PC-9 (cell line): ENCODE measurements at regions not wholly inside any gene's neighbourhood (a gene's known extent, or its start where the extent isn't known, plus 50 kb on each side); places are given as distances from the start of the nearest gene placed in this dataset.
A peak's percentile ranks its signal among the peaks of the same experiment; 100 is the strongest.
"Not testable (repeated sequence)": the region's sequence is repeated elsewhere in the genome, so short reads cannot be mapped to it uniquely, and the experiment has no call there.

Experiments used
- BruUV-seq: library from RNA; stranded (reverse); fragments of 400-500 nt; replicated peaks from 2 replicates; lab custom pipeline; 2021; lab: Mats Ljungman, UMichigan
- CTCF ChIA-PET: fragments of 300-600 bp; sonication (Branson Sonifier 250); formaldehyde crosslinking; loops from one replicate; lab custom pipeline; 2022; ENCODE audit warnings: antibody characterized with exemption; lab: Charles Lee
- POLR2A ChIA-PET: fragments of 300-600 bp; sonication (Branson Sonifier 250); formaldehyde crosslinking; loops from one replicate; lab custom pipeline; 2022; ENCODE audit warnings: antibody characterized with exemption; ENCODE audit not compliant: unreplicated experiment; lab: Charles Lee
- DNase-seq, 2 experiments: peaks; one replicate each; pipeline versions ENCODE4 v3.0.0 to v3.0.0-alpha.2; 2015 to 2022; ENCODE audit warnings: mixed read lengths in 1 of 2
- H2AFZ ChIP-seq: fragments of 200-600 bp; sonication (generic); 2 replicates; pipeline ENCODE4 v1.8.1; 2017; ENCODE audit warnings: antibody characterized with exemption
- H3F3A ChIP-seq: fragments of 200-600 bp; sonication (generic); 2 replicates; pipeline ENCODE4 v1.8.1; 2017; ENCODE audit warnings: antibody characterized with exemption, mild to moderate bottlenecking, low read depth; ENCODE audit not compliant: insufficient read depth
- H3K27ac ChIP-seq: fragments of 200-600 bp; sonication (generic); 2 replicates; pipeline ENCODE4 v1.6.1; 2016; ENCODE audit warnings: mixed run types
- H3K27me3 ChIP-seq: fragments of 200-600 bp; sonication (generic); 2 replicates; pipeline ENCODE4 v1.6.1; 2016; ENCODE audit warnings: low read depth, mixed run types; ENCODE audit not compliant: insufficient read depth
- H3K36me3 ChIP-seq: fragments of 200-600 bp; sonication (generic); 2 replicates; pipeline ENCODE4 v1.6.1; 2016; ENCODE audit warnings: low read depth, mixed run types
- H3K4me1 ChIP-seq: fragments of 200-600 bp; sonication (generic); replicated peaks from 2 replicates; pipeline ENCODE4 v1.6.1; 2016; ENCODE audit warnings: mixed run types; ENCODE audit not compliant: insufficient read depth
- H3K4me2 ChIP-seq: fragments of 200-600 bp; sonication (generic); 2 replicates; pipeline ENCODE4 v1.6.1; 2017; ENCODE audit warnings: mixed run types
- H3K4me3 ChIP-seq: fragments of 200-600 bp; sonication (generic); 2 replicates; pipeline ENCODE4 v1.6.1; 2016; ENCODE audit warnings: mixed run types
- H3K79me2 ChIP-seq: fragments of 200-600 bp; sonication (generic); 2 replicates; pipeline ENCODE4 v1.6.1; 2017; ENCODE audit warnings: low read depth, mixed run types
- H3K9me2 ChIP-seq: fragments of 200-600 bp; sonication (generic); 2 replicates; pipeline ENCODE4 v1.8.1; 2017; ENCODE audit warnings: mild to moderate bottlenecking; ENCODE audit not compliant: insufficient read depth
- H3K9me3 ChIP-seq: fragments of 200-600 bp; sonication (generic); 2 replicates; pipeline ENCODE4 v1.8.1; 2016; ENCODE audit warnings: low read depth; ENCODE audit not compliant: insufficient read depth
- H4K20me1 ChIP-seq: fragments of 200-600 bp; sonication (generic); 2 replicates; pipeline ENCODE4 v1.8.1; 2017; ENCODE audit not compliant: insufficient read depth
- CTCF ChIP-seq: fragments of 200-600 bp; sonication (generic); conservative IDR thresholded peaks from 2 replicates; pipeline ENCODE4 v1.6.1; 2017; ENCODE audit warnings: mixed run types, antibody characterized with exemption, mild to moderate bottlenecking, moderate library complexity
- EZH2 ChIP-seq: fragments of 200-600 bp; sonication (generic); IDR thresholded peaks from 2 replicates; pipeline ENCODE4 v1.8.0; 2017; ENCODE audit warnings: antibody characterized with exemption, low read depth
- intact Hi-C: fragments of 100-400 bp; cut with micrococcal nuclease; formaldehyde crosslinking; loops from one replicate; pipeline ENCODE4 v1.10.0; 2022; ENCODE audit not compliant: unreplicated experiment

- ChIA-PET CTCF (no interaction called here), POLR2A (no interaction called here)
- no peak for DNase-seq
- Histone ChIP-seq H3K27ac (no peak overlapping the region), H3K79me2 (no peaks in the 10 kb centered on the region), H3K36me3 (no peaks in the 10 kb centered on the region), H4K20me1 (no peaks in the 10 kb centered on the region), H3K9me3 (no peaks in the 10 kb centered on the region), H3F3A (peaks cover 4% of the 10 kb centered on the region; the same call in 1 of the 2 replicates), H2AFZ (no peak overlapping the region), H3K27me3 (no peaks in the 10 kb centered on the region), H3K4me1 (peaks cover 21% of the 10 kb centered on the region), H3K9me2 (no peaks in the 10 kb centered on the region), H3K4me2 (no peak overlapping the region), H3K4me3 (no peak overlapping the region)
- TF ChIP-seq CTCF: no peak
- TF ChIP-seq EZH2: no peak
- no TSS peak for BruUV-seq
- intact Hi-C loops: no loop called here
Measured at GRCh38 chr11:13136272-13136596, 127.1 kb downstream of the RASSF10 start.

GRCh38 chr11:13137844-13138301 lies 128.8 kb downstream of the RASSF10 start:
- Histone ChIP-seq H3K27ac (no peak overlapping the region), H3K4me1 (peaks cover 23% of the 10 kb centered on the region), H3F3A (peaks cover 6% of the 10 kb centered on the region; the same call in 1 of the 2 replicates), H3K9me2 (no peaks in the 10 kb centered on the region), H3K9me3 (no peaks in the 10 kb centered on the region), H3K27me3 (no peaks in the 10 kb centered on the region), H4K20me1 (no peaks in the 10 kb centered on the region), H3K79me2 (no peaks in the 10 kb centered on the region), H3K36me3 (no peaks in the 10 kb centered on the region), H3K4me2 (peak overlapping the region; percentile 23; the same call in 1 of the 2 replicates), H3K4me3 (no peak overlapping the region), H2AFZ (no peak overlapping the region)
- TF ChIP-seq EZH2: no peak
- TF ChIP-seq CTCF: no peak
- BruUV-seq: no TSS peak
- DNase-seq: peak in 1 of 2 experiments; percentile 59
- intact Hi-C loops: no loop called here
- POLR2A ChIA-PET: no interaction called here
- CTCF ChIA-PET: no interaction called here

- CTCF ChIA-PET: interaction anchor here (0.7 kb wide), 1 partner anchor 180 kb away, joined by 3 read pairs; no protein-coding TSS in a partner anchor
- H3K79me2 ChIP-seq, H3K27me3 ChIP-seq, H3K4me2 ChIP-seq, H3K36me3 ChIP-seq, H3F3A ChIP-seq, H4K20me1 ChIP-seq, BruUV-seq, intact Hi-C loops, H3K27ac ChIP-seq, H3K9me3 ChIP-seq, H2AFZ ChIP-seq, POLR2A ChIA-PET, H3K4me3 ChIP-seq, H3K9me2 ChIP-seq, DNase-seq: not testable (repeated sequence)
- peaks cover 35% of the 10 kb centered on the region for H3K4me1 ChIP-seq
Measured at GRCh38 chr11:13139085-13139484, 130.0 kb downstream of the RASSF10 start.
